MM.1S (cell line): ENCODE measurements at regions not wholly inside any gene's neighbourhood (a gene's known extent, or its start where the extent isn't known, plus 50 kb on each side); places are given as distances from the start of the nearest gene placed in this dataset.

Experiments
- DNase-seq: peaks from one replicate; pipeline ENCODE4 v3.0.0-alpha.2; 2015
- H2AFZ ChIP-seq: fragments of 300-600 bp; sonication (generic); 2 replicates; pipeline ENCODE4 v1.6.0; 2016; ENCODE audit warnings: antibody characterized with exemption, low read length
- H3F3A ChIP-seq: fragments of 300-600 bp; sonication (generic); 2 replicates; pipeline ENCODE4 v1.6.1; 2016; ENCODE audit warnings: mild to moderate bottlenecking, antibody characterized with exemption, low read length, moderate library complexity, mixed read lengths; ENCODE audit not compliant: insufficient read depth
- H3K27ac ChIP-seq: fragments of 300-600 bp; sonication (generic); 2 replicates; pipeline ENCODE4 v1.5.1; 2016; ENCODE audit warnings: mild to moderate bottlenecking, low read length
- H3K27me3 ChIP-seq: fragments of 300-600 bp; sonication (generic); replicated peaks from 2 replicates; pipeline ENCODE4 v1.6.0; 2016; ENCODE audit warnings: low read length; ENCODE audit not compliant: insufficient read depth
- H3K36me3 ChIP-seq: fragments of 300-600 bp; sonication (generic); replicated peaks from 2 replicates; pipeline ENCODE4 v1.6.1; 2016; ENCODE audit warnings: mild to moderate bottlenecking, low read length, mixed read lengths; ENCODE audit not compliant: insufficient read depth
- H3K4me1 ChIP-seq: fragments of 300-600 bp; sonication (generic); 2 replicates; pipeline ENCODE4 v1.6.1; 2016; ENCODE audit warnings: low read length, mixed read lengths
- H3K4me2 ChIP-seq: fragments of 300-600 bp; sonication (generic); 2 replicates; pipeline ENCODE4 v1.6.0; 2016; ENCODE audit warnings: low read depth, low read length
- H3K4me3 ChIP-seq: fragments of 300-600 bp; sonication (generic); 2 replicates; pipeline ENCODE4 v1.5.1; 2016; ENCODE audit warnings: low read length, mixed read lengths
- H3K79me2 ChIP-seq: fragments of 300-600 bp; sonication (generic); 2 replicates; pipeline ENCODE4 v1.6.1; 2016; ENCODE audit warnings: mixed run types, low read length, mixed read lengths
- H3K9ac ChIP-seq: fragments of 300-600 bp; sonication (generic); 2 replicates; pipeline ENCODE4 v1.6.1; 2016; ENCODE audit warnings: low read length, mixed read lengths
- H3K9me2 ChIP-seq: fragments of 300-600 bp; sonication (generic); replicated peaks from 2 replicates; pipeline ENCODE4 v1.6.1; 2016; ENCODE audit warnings: mild to moderate bottlenecking, low read length, mixed read lengths; ENCODE audit not compliant: insufficient read depth
- H3K9me3 ChIP-seq: fragments of 300-600 bp; sonication (generic); replicated peaks from 2 replicates; pipeline ENCODE4 v1.6.1; 2016; ENCODE audit warnings: mild to moderate bottlenecking, low read length, mixed read lengths; ENCODE audit not compliant: insufficient read depth
- H4K20me1 ChIP-seq: fragments of 300-600 bp; sonication (generic); 2 replicates; pipeline ENCODE4 v1.6.1; 2016; ENCODE audit warnings: mild to moderate bottlenecking, low read length, moderate library complexity, mixed read lengths; ENCODE audit not compliant: insufficient read depth
- CTCF ChIP-seq: fragments of 300-600 bp; sonication (generic); IDR thresholded peaks from 2 replicates; pipeline ENCODE4 v1.5.1; 2016; ENCODE audit warnings: antibody characterized with exemption, low read length, mixed read lengths
- EZH2 ChIP-seq: fragments of 300-600 bp; sonication (generic); optimal IDR thresholded peaks from 2 replicates; pipeline ENCODE3; 2017; ENCODE audit warnings: low read depth, mild to moderate bottlenecking, antibody characterized with exemption, low read length, mixed read lengths
- EZH2phosphoT487 ChIP-seq: fragments of 300-600 bp; sonication (generic); IDR thresholded peaks from 2 replicates; pipeline ENCODE4 v1.6.1; 2018; ENCODE audit warnings: antibody characterized with exemption, low read length

DNA sequence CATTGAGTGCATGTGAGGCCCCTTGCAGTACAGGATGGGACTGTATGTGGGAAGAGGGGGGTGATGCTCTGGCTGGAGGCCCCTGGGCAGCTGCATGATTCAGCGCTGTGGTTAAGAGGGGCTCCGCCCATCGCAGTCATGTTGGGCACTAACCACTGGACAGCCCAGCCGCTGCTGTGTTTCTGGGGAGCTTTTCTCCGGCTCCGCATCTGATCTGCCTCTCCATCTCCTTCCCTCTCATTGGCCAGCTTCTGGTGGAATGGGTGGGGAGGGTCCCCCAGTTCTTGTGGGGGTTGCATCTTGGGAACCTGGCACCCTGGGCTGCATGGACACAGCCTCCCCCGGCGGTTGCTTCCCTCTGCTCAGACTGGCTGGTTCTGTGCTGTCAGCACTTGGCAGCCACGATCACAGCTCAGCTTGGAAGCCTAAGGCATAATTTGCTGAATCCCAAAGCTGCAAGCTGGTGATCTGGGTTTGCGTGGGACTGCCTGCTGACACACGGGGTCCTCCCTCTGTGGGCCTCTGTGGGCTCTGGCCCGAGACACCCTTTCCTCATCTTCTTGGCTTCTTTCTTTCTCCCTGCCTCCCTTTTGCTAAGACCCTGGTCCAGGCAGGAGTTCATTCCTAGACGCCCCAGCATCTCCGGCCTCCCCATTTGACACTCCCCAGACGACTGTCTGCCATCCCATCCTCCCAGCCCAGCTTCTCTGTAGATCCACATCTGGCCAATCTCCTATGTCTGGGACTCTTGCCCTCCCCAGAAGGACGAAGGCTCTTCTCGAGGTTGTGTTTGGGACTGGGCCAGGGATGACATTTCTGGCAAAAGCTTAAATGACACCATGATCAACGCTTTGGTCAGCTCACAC, 168.3 kb downstream of the SEC14L1 start:
- Histone ChIP-seq H4K20me1 (no peaks in the 10 kb centered on the region), H3K27ac (no peak overlapping the region), H3K4me1 (no peaks in the 10 kb centered on the region), H3K36me3 (no peaks in the 10 kb centered on the region), H3F3A (no peaks in the 10 kb centered on the region), H3K4me3 (no peak overlapping the region), H3K27me3 (no peaks in the 10 kb centered on the region), H3K4me2 (no peak overlapping the region), H3K9me2 (no peaks in the 10 kb centered on the region), H3K79me2 (no peaks in the 10 kb centered on the region), H3K9ac (no peak overlapping the region), H2AFZ (no peak overlapping the region), H3K9me3 (no peaks in the 10 kb centered on the region)
- DNase-seq, result no peak
- no peak for TF ChIP-seq CTCF
- TF ChIP-seq EZH2, result no peak
- TF ChIP-seq EZH2phosphoT487, result no peak

- DNase-seq, result no peak
- Histone ChIP-seq H3K9me2 (no peaks in the 10 kb centered on the region), H2AFZ (no peak overlapping the region), H3K4me1 (no peaks in the 10 kb centered on the region), H3K9me3 (no peaks in the 10 kb centered on the region), H3K27ac (no peak overlapping the region), H3K4me2 (no peak overlapping the region), H3K9ac (no peak overlapping the region), H4K20me1 (no peaks in the 10 kb centered on the region), H3K4me3 (no peak overlapping the region), H3K27me3 (no peaks in the 10 kb centered on the region), H3K36me3 (no peaks in the 10 kb centered on the region), H3K79me2 (no peaks in the 10 kb centered on the region), H3F3A (no peaks in the 10 kb centered on the region)
- TF ChIP-seq EZH2 (no peak), CTCF (no peak), EZH2phosphoT487 (no peak)
Measured at GRCh38 chr17:77310336-77310735, 169.6 kb downstream of the SEC14L1 start.

- DNase-seq, result no peak
- no peaks in the 10 kb centered on the region for H3K79me2 ChIP-seq
- no peaks in the 10 kb centered on the region for H3K27me3 ChIP-seq
- no peak for TF ChIP-seq EZH2
- H3K4me3 ChIP-seq, result no peak overlapping the region
- no peak overlapping the region for H3K4me2 ChIP-seq
- H3K27ac ChIP-seq, result no peak overlapping the region
- H3F3A ChIP-seq, result no peaks in the 10 kb centered on the region
- no peaks in the 10 kb centered on the region for H3K36me3 ChIP-seq
- H2AFZ ChIP-seq, result no peak overlapping the region
- H4K20me1 ChIP-seq, result no peaks in the 10 kb centered on the region
- no peaks in the 10 kb centered on the region for H3K9me3 ChIP-seq
- H3K9ac ChIP-seq, result no peak overlapping the region
- H3K4me1 ChIP-seq, result no peaks in the 10 kb centered on the region
- no peaks in the 10 kb centered on the region for H3K9me2 ChIP-seq
Measured at GRCh38 chr17:77311371-77311981, 170.7 kb downstream of the SEC14L1 start.
